Spleen (tissue), 7 donors: ENCODE measurements at regions not wholly inside any gene's neighbourhood (a gene's known extent, or its start where the extent isn't known, plus 50 kb on each side); places are given as distances from the start of the nearest gene placed in this dataset.

Source experiments
- CTCF ChIP-seq, 11 experiments: fragments of 200-600 bp in 7 of 11; fragments of 450-650 bp in 4 of 11; sonication (generic) in 4 of 11; IDR thresholded peaks in 8 of 11; conservative IDR thresholded peaks in 3 of 11; 1 replicate in 7 of 11; 2 replicates in 4 of 11; pipeline versions ENCODE4 v1.4.0 to v1.8.0; 2016 to 2021; ENCODE audit warnings: antibody characterized with exemption in 11 of 11, inconsistent platforms in 4 of 11, mild to moderate bottlenecking in 1 of 11
- POLR2AphosphoS5 ChIP-seq, 3 donors: sonication (generic); formaldehyde crosslinking; IDR thresholded peaks; one replicate each; pipeline ENCODE4 v1.5.1; 2017; ENCODE audit warnings: antibody characterized with exemption in 3 of 3
- donor health status: DM: no; HTN: no; CAD: no; lungs with moderate emphysema.
- donor health status: DM: no; HTN: no; CAD: no.
- donor health status: DM: no; HTN: no; CAD: no.

- TF ChIP-seq CTCF (IDR thresholded peaks at IDR 0.05 in 8 of 11, conservative IDR thresholded peaks at IDR 0.05 in 3 of 11): no peak
- TF ChIP-seq POLR2AphosphoS5 (IDR thresholded peaks at IDR 0.05): no peak
These were observed 89.7 kb upstream of the PCDH7 start for GRCh38 chr4:30630431-30630830.
